Activated CD4-positive, alpha-beta T cell treated with anti-CD3 and anti-CD28 coated beads for 48 hours (primary cell): ENCODE measurements at regions not wholly inside any gene's neighbourhood (a gene's known extent, or its start where the extent isn't known, plus 50 kb on each side); places are given as distances from the start of the nearest gene placed in this dataset.

Experiments
- DNase-seq: peaks from one replicate; pipeline ENCODE4 v3.0.0-alpha.2; 2020

DNA sequence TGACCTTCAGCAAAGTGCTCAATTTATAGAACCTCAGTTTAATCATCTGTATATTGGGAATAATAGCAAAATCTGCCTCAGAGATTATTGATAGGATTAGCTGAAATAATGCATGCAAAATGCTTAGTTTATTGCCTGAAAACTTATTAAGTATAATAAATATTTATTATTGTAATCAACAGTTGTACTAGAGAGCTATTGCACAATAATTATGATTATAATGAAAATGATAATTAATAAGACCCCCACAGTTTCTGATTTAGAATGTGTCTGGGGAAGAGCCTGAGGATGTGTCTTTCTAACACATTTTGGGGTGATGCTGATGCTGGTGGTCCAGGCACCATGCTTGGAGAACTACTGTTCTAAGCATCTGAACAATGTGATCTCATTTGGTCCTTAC, 419.6 kb downstream of the NPIPA7 start:
- no peak for DNase-seq

DNA sequence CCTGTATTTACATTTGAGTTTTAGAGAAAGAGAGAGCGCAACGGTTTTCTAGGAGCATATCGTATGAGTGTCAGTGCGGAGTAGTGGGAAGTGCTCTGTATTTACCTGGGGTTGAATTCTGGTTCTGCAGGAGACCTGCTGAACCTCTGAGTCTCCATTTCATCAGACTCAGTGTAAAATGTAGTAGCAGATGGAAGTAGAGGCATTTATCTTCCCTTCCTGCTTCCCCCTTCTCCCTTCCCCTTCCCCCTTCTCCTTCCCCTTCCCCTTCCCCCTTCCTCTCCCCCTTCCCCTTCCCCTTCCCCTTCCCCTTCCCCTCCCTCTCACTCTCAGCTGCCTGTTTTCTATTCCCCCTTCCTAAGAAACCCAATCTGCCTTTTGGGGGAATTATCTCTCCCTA, 426.9 kb downstream of the NPIPA7 start:
- DNase-seq = no peak

DNA sequence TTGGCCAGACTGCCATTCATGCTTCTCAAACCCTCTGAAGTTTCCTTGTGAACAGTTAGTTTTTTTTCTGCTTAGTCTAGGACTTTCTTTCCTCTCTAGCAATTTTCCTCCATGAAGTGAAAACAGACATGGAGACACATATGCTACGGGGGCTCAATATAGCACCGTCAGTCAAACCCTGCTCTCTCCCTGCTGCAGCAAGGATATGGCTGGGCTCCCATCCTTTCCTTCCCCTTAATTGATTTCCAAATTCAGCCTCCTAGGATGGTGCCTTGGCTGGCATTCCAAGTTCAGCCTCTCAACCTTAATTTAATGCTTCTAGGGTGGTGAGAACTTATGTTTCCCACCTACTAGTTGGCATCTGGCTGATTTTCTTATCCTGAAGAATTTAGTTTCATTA, 436.7 kb downstream of the NPIPA7 start:
- no peak for DNase-seq

DNA sequence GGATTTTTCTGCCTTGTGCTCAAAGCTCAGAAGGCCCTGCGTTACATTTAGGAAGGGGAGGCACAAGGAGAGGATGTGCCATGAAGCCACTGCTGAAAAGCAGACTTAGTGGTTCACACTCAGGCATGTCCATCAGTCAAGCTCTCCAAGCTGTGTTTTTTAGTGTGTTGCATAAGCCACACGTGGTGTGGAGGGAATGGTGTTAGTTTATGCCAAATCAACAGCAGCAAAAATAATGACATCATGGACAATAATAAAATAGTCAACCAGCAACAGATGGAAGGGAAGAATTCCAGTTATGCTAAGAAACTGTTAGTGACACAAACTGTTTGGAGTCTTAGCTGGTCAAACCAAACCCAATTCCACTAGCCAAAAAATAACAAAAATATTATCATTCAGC, 438.3 kb downstream of the NPIPA7 start:
- DNase-seq = no peak

DNA sequence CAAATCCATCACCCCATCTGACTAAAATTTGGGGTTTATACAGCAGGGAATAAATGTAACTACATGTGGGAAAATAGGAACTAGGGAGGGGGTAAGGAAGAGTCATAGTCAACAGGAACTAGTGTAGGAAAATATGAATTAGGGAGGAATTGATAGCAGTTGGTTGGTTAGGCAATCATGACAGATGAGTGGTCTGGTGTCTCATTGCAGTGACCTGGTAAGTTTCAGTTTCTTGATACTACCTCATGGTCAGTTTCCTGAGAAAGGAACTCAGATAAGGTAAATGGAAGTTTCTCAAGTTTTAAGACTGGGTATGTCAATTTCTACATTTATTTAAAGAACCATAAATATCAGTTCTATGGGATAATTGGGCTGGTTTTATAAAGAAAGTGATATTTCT, 442.3 kb downstream of the NPIPA7 start:
- DNase-seq = no peak

DNA sequence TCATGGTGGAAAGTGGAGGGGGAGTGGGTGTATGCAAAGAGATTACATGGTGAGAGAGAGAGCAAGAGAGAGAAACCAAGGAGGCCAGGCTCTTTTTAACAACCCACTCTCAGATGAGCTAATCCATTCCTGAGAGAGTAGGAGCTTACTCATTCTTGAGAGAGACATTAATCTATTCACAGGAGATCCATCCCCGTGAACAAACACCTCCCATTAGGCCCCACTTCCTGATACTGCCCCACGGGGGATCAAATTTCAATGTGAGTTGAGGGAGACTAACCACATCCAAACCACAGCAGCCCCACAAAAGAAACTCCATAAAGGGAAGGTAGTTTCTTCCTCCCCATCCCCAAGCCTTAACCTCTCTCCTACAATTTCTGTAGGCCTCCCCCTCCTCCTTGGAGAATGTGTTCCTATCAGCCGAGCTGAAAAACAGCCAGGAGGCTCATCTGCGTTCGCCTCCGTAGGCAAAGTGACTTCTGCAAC, 450.0 kb downstream of the NPIPA7 start:
- no peak for DNase-seq

DNA sequence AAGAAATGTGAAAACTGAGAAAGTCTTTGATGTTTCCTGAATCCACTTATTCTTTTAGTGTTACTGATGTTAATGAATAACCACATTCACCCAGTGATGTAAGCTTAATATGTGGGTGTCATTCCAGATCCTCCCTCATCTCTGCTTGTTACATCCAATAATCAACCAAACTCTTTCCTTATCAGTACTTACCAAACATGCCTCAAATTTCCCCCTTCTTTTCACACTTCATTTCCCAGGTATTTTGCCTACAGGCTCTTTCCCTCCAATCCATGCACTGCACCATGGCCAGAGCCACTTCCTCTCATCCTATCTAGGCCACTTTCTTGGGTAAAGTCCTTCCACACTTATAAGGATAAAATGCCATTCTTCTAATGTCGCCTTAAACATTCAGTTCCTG, 451.5 kb downstream of the NPIPA7 start:
- no peak for DNase-seq

DNA sequence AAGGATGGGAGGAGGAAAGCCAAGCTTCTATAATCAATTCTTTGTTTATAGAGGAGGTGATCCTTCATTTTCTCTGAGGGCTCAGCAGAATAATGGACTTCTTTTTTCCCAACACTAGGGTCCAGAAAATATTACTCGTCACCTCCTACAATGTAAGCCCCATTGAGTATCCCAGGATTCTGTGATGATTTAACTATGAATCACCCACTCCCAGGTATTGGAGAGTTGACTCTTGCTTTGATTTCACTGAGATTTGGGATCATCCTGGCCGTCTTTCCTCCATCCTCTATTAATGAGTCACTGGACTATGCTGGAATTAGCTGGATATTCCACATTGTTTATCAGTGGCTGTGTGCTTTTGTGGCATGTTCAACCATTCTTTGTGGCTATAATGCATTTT, 452.0 kb downstream of the NPIPA7 start:
- DNase-seq = no peak

DNA sequence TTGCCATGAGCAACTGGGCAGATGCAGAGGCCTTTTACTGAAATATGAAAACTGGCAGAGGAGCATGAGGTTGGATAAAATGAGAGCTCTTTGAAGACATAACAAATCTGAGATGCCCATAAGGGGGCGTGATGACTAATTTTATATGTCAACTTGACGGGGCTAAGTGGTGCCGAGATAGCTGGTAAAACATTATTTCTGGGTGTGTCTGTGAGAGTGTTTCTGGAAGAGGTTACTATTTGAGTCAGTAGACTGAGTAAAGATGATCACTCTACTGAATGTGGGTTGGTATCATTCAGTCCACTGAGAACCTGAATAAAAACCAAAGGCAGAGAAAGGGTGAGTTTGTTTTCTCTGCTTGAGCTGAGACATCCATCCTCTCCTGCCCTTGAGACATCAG, 454.2 kb downstream of the NPIPA7 start:
- no peak for DNase-seq

DNA sequence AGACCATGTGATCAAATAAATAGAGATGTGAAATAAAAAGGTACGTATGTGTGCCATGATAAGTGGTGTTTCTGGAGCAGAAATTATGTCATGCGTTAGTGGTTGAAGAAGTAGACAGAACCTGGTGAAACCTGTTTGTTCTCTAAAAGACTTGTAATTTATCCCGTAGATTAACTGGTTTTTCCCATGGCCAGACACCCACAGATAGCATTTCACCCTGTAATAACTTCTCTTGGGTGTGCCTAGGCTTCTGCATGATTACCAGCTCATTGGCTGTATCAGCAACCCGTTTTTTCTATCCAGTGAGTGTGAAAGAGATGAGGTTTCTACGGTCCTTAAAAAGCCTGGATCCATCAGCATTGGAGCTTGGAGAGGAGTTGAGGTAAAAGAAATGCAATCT, 471.3 kb downstream of the NPIPA7 start:
- no peak for DNase-seq

DNA sequence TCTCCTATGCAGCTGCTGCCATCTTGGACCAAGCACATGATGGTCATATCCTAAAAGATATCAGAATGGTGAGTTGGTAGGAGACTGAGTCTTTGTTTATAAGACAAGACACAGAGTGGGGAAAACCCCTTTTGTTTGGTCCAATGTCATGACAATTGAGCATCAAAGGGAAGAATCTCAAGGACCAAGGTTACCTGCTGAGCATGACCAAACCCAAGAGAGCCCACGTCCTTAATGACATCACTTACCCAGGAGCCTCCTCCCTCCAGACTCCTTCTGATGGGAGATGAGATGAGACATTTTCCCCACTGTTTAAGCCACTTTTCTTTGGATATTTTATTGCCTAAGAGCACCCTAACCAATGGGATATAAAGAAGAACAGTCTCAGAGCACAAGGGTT, 478.1 kb downstream of the NPIPA7 start:
- no peak for DNase-seq

DNA sequence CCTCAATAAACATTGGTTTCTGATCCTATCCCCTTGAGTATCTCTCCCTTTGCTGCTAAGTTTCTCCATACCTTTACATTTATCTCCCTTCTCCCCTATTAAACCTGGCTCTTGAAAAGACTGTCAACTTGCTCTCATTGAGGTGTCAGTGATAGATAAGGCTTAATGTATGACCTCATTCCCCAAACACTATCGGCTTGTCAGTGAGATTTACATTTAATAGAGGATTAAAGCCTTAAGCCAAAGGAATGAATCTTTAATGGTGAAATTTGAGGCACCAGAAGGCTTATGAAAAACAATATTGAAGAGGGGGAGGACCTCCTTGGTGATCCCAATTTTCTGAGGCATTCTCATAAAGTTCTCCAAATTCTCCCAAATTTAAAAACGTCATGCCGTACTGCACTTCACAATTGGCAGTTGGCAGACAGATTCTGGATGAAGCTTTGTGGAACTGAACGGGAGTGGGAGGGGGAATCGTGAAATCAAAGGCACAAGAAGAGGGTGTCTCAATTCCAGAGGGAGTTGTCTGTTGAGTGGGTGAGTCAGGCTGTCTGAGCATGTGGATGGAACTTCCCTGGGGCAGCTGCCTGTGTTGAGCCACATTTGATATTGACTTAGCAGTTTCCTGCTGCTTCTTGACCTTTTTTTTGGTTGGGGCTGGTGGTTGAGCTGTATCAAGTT, 478.8 kb downstream of the NPIPA7 start:
- no peak for DNase-seq

DNA sequence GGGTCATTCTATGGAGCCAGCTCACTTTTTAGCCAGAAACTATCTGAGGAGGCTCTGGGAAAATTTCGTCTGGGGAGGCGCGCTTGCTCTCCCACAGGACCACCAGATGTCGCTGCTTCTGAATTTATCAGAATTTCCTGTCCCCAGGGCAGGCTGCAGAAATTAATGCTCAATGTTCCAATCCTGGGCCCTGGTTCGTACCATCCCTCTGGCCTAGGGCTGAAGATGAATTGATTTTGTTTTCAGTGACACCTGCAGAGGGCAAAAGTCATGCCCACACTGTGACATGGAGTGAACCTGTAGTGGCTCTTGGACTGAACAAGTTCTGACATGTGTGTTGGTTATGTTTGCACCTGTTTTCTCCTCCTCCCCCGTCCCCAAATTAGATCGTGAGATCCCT, 482.6 kb downstream of the NPIPA7 start:
- peak; percentile 60 for DNase-seq

DNA sequence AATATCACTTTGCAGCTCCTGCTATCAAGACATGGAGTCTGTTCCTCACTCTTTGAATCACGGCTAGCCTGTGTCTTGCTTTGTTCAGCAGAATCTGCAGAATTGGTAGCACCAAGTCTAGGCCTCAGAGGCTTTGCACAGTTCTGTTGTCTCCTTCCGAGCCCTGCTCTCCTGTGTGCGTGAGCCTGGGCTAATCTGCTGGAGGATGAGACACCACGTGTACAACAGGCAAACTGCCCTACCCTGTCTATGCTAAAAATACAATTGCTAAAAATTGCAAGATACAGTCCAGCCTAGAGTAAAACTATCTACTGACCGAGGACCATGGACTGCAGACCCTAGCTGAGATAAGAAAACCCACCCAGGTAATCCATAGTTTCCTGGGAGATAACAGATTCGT, 484.7 kb downstream of the NPIPA7 start:
- DNase-seq = no peak

DNA sequence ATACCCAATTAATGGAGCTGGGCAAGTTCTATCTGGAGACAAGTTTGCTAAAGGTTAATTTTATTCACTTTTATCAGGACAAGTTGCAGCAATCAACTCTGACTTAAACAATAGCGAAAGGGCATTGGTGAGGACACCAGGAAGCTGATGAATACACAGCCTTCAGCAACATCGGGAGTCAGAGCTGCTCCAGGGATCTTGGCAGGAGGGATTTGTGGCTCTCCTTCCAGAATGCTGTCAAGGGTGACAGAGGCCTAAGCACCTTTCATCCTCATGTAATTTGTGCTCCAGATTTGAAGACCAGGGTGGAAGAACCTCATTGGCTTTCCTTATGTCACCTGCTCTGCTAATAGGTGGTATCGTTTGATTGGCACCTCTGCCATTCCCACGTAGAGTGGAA, 485.6 kb downstream of the NPIPA7 start:
- DNase-seq = no peak

DNA sequence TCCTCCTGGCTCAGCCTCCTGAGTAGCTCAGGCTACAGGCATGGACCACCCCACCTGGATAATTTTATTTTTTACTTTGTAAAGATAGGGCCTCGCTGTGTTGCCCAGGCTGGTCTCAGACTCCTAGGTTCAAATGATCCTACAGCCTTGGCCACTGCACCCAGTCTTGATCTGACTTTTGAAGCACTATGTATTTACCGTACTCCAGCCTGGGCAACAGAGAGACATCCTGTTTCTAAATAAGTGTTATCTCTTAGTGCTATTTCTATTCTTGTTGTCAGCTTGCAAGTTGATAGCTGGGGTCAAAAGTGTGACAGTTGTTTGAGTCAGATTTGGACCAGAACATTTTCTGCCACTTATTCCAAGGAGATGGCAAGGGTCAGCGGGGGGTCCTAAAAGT, 486.4 kb downstream of the NPIPA7 start:
- DNase-seq = no peak

DNA sequence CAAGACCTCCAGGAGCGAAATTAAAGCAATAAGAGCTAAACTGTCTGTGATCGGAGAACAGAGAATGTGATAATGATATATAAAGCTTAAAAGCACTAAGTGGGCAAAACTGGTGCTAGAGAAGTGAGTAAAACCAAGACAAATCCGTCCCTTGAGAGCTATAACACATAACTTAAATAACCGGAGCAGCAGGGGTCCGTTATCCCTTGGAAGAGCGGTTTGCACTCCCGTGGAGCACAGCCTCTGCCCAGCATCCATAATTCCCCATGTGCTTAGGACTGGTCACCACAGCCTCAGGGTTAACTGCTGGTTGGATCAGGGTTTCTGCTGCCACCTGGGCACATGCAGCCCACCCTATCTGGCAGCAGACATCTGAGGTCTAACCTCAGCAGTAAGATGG, 489.0 kb downstream of the NPIPA7 start:
- DNase-seq = no peak

DNA sequence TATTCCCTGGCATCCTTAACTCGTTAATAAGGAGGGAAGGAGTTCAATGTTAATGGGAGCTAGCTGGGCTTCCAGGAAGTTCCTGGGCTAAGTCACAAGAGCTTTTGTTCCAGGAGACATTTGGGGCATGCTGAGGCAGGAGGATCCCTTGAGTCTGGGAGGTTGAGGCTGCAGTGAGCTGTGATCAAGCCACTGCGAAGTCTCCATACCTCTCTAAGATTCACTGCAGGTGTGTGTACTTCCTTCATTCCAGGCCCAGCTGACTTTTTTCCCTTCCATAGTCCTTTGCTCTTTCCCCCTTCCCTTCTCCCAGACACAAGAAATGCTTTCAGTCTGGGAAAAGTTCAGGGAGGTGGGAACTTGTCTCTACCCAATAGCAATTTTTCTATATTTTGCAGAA, 489.8 kb downstream of the NPIPA7 start:
- no peak for DNase-seq

DNA sequence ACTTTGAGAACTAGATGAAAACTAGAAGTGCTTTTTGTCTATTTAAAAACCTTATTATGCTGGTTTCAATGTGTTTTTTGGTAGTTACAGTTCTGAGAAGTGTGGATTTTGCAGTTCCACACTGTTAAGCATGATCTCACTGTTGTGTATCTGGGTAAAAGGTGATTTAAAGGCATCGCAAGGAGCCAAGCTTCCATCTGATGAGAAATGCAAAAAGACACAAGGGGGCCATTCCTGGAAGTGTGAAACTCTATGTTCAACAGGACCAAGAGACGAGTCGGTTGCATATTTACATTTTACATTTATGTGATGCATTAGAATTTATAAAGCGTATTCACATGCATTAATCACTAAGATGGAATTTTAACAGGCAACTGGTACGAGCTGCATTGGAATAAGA, 490.8 kb downstream of the NPIPA7 start:
- DNase-seq = no peak

DNA sequence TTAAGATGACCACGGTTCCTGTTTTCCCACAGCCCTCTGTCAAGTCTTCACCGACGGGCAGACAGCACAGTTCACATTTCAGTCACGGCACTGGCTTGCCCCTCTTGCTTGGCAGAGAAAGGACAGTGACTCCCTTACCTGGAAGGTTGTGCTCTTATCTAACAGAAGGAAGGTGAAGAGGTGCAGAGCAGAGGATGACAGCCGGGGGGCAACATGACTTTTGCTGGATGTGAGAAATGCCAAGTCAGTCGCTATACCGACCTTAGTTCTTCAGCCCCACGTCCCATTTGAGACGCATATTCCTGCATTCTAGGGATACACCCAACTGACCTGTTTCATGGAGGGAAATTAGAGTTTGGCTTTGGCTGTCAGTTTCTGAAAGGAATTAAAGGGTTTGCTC, 492.3 kb downstream of the NPIPA7 start:
- no peak for DNase-seq

DNA sequence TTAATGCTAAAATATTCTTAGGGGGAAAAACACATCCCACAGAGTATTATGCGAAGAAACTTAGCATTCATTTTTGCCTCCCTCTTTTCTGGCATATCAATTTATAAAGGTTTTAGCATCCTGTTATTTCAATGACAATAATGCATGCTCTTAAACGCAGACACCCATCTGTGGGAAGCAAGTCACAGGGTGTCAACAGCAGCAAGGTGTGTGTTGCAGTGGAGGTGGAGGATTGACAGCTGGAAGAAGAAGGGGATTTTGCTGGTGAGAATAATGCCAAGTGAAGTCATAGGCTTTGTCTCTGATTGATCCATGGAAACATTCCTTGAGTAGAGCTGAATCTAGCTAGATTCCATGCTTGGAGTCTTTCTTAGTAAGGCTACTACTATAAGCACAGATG, 498.1 kb downstream of the NPIPA7 start:
- no peak for DNase-seq

DNA sequence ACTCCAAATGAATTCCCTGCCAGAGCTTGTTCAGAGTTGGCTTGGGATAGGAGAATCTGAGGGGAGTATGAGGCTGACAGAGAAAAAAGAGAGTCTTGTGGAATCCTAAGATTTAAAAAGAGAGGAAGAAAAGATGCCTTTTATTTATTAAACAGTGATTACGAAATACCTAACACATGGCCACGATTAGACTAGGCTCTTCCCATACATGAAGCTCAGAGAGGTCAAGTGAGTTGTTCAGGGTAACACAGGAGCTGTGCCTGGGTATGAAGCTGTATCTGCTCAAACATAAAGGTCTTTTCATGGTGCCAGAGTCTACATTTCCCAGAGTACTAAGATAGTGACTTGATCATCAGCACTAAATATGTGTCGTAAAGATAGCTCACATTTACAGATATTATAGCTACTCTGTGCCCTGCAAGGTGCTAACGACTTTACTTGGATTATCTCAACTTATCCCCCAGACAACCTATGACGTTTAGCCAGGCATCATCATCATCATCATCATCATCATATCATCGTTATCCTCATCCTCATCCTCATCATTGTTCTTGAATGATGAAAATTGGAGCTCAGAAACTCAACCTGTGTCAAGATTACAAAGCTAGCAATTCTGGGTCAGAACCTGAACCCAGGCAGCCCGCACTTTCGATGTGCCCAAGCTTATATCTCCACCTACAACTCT, 500.8 kb downstream of the NPIPA7 start:
- DNase-seq = no peak

DNA sequence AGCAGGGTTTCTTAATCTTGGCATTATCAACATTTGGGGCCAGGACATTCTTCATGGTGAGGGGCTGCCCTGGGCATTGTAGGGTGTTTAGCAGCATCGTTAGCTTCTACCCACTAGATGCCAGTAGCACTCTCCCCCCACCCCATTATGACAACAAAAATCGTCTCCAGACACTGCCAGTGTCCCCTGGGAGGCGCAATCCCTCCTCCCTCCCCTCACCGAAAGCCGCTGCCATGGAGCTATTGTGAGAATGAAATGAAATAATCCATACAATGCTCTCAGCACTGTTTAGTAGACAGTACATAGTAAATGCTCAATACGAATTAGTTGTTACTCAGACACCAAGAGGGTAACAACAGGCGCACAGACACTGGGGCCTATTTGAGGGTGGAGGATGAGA, 502.9 kb downstream of the NPIPA7 start:
- no peak for DNase-seq

DNA sequence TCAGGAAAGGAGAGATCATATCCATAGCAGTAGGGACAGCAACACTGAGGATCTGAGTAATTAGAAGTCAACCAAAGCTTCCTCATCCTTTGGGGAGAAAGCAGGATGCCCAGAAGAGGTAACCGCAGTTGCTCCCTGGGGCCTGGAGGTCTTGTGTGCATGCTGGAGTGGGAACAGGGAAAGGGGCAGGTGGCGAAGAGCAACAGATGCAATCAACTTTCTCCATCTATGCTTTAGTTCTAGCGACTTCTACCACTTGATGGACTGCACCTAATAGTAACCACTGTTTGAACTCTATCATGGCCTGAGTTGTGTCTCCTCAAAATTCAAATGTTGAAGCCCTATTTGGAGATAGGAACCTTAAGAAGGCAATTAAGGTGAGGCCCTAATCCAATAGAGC, 503.8 kb downstream of the NPIPA7 start:
- no peak for DNase-seq

DNA sequence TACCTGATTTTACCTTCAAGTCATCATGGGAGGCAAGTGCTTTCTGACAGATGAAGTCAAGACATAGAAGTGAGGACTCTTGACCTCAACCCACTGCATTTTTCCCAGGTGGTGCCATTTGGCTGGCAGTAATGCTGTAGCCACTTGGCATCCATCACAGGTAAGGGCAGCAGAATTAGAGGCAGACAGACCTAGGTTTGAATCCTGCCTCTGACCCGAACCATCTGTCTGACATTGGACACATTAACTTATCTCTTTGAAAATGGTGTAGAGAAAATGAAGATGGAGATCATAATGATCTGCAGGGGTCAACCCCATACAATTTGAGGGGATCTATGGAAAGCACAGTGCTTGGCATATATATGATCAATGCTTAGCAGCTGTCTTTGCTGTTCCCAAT, 505.5 kb downstream of the NPIPA7 start:
- no peak for DNase-seq
